MV-4-11 (cell line): ENCODE measurements at regions not wholly inside any gene's neighbourhood (a gene's known extent, or its start where the extent isn't known, plus 50 kb on each side); places are given as distances from the start of the nearest gene placed in this dataset.

Experiments
- DNase-seq: peaks from one replicate; lab custom pipeline; 2025; lab: John Stamatoyannopoulos, UW

DNA sequence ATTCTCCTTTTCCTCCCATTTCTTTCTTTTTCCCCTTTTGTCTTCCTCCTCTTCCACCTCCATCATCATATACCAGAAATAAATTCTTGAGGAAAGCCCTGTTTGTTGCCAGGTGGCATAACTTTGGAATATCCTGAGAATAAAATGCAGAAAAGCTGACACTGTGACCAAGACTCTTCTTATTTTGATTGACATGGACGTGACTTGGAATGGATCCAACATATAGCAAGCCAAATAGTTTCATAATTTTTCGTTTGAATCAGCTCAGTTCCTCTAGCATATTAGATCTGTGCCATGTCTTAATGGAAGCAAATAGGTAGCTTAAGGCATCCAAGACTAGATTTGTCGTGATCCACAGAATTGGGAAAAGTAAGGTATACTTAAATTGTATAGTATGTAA, 354.7 kb upstream of the FIGN start:
- DNase-seq: no peak

DNA sequence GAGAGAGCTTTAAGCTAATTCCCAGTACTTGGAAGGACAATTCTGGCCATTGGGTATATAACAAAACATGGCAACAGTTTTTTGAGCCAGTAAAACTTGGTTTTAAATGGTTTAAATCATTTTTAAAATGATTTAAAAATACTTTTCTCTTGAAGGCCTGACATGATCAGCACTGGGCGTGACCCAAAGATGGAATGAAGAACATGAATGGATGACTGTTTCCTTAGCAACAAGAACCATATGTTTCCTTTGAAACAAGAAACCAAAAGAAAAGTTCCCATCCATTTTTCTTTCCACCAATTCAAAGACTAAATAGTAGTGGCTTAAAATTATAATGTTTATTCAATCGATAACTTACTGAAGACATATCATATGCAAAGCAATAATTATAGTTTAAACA, 348.3 kb upstream of the FIGN start:
- no peak for DNase-seq

- no peak for DNase-seq
Measured at GRCh38 chr2:164080486-164080885, 344.7 kb upstream of the FIGN start.

- no peak for DNase-seq
Measured at GRCh38 chr2:164079258-164079657, 343.4 kb upstream of the FIGN start.

DNA sequence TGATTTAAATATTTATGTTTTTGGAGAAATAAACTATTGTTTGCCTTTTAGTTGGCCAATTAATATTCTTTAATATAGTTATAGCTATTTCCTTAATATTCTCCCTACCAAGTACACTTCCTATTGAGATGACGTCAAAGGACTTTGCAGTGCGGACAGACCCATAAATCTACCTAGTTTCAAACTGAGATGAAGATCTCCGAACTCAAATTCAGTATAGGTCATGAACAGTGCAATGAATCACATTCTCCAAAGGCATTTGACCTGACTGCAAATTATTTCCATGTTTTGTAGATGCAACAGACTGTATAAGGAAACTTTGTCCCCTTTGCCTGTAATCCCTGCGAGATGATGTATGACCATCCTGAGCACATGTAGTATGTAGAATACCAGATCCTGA, 342.6 kb upstream of the FIGN start:
- DNase-seq: no peak

DNA sequence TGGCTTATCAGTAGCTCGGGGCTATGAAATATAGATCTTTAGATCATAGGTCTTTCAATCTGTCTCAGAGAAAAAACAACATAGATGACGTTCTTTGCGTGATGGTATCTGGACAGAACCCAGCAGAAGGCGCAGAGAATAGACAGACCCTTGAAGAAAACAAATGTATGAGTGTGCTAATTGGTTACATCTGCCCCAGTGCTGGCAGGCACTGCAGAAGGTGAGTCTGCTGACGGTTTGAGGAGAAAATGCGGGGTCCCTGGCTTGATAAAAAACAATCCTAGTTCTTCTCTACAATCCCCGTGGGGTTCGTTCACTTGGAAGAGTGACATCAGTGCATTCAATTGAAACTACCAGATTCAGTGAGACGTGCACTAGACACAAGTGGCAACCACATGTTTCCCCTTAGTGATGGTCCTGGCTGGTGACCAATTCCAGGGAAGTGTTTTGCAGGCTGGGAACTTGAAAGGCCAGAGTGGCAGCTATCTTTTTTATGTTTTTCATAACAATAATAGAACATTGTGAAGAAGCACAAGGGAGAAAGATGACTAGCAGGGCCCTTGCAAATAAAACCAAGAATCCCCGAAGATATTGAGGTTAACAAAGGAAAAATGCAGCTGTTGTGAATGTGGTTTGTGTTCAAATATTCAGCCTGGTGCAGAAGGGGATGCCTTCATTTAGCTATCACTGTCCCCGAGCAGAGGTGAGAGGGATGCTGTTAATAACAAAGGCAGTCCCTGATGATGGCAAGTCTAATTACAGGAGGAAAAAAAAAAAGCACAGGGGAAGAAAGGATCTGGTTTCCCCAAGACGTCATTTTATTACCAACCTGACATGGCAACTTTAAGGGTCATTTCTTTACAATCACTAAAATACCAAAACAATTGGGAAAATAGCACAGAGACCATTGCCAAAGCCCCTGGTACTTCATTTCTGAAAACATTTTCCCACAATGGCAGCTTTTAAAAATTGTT, 337.6 kb upstream of the FIGN start:
- DNase-seq: no peak

- no peak for DNase-seq
Measured at GRCh38 chr2:164069540-164069939, 333.7 kb upstream of the FIGN start.

- no peak for DNase-seq
Measured at GRCh38 chr2:164068063-164068462, 332.3 kb upstream of the FIGN start.

GRCh38 chr2:164066095-164066494, 330.3 kb upstream of the FIGN start:
- no peak for DNase-seq

- DNase-seq: no peak
Measured at GRCh38 chr2:164065038-164065437, 329.2 kb upstream of the FIGN start.

DNA sequence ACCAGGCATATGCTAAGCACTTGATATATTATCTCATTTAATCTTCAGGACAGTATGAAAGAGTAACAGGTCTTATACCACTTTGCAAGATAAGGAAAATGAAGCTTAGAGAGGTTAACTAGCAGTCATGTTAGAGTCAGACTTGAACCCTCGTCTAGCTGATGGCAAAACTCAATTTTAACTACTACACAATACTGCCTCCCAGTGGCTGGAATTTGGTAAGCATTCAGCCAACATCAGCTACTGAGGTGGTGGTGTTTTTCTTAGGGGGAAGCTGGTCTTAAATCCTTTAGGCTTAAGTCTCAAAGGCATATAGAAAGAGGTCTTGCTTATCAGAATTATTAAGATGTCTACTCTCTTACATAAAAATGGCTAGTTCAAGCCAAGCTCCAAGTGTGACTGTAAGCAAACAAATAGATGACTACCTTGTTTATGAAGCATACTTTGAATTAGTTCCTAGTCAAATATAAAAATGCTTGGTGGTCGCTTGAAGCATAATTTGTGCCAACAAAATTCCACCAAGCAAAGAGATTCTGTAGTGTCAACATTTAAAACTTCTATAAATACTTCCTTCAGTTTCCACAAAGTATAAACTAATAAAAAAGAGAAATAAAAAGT, 325.4 kb upstream of the FIGN start:
- peak; percentile 7 for DNase-seq

DNA sequence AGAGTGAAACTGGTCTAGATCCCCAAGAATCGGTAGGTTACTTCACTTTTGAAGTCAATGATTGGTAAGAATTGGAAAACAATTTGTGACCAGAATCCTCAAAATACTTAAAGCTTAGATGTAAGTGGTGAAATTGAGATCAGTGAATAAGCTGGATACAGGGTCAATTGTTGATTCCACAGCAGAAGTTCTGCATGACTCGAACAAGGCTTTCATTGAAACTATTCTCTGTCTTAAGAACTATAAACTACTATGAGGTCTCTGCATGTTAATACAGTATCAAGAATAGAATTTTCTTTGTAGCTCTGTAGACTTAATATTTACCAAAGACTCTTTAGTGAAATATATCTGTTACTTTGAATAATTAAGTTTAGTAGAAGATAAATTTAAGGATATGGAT, 324.2 kb upstream of the FIGN start:
- no peak for DNase-seq

- DNase-seq: no peak
Measured at GRCh38 chr2:164055623-164056022, 319.8 kb upstream of the FIGN start.

GRCh38 chr2:164054651-164055050, 318.8 kb upstream of the FIGN start:
- DNase-seq: no peak

DNA sequence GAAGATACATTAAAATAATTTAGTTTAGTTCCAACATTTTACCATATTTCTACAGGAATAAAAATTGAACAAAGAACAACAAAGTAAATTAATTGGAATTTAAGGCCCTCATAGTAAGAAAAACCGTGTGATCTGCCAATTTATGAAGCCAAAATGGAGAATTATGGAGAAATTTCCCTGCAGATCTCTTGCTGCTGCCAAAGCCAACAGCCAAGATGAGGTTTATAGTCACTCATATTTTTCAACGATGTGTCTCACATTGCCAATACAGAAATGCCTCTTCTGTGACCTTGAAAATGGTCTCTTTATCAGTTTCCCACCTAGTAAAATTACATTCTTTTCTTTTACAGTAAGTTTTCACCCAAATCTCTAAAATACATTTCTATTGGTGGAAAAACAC, 317.2 kb upstream of the FIGN start:
- DNase-seq: no peak

DNA sequence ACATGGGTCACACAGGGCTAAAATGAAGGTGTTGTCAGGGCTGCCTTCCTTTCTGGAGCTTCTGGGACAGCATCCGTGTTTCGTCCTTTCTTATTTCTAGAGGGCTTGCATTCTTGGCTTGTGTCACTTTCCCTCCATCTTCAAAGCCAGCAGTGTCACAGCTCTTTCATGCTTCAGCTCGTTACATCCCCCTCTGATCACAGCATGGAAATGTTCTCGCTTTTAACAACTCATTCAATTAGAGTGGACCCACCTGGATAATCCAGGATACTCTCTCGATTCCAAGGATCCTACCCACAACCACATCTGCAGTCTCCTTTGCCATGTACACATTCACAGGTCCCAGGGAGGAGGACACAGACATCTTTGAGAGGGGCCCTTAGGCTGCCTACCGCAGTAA, 316.2 kb upstream of the FIGN start:
- no peak for DNase-seq

- DNase-seq: no peak
Measured at GRCh38 chr2:164048729-164049128, 312.9 kb upstream of the FIGN start.

GRCh38 chr2:164046040-164046439, 310.2 kb upstream of the FIGN start:
- DNase-seq: no peak

GRCh38 chr2:164044622-164045021, 308.8 kb upstream of the FIGN start:
- DNase-seq: no peak

DNA sequence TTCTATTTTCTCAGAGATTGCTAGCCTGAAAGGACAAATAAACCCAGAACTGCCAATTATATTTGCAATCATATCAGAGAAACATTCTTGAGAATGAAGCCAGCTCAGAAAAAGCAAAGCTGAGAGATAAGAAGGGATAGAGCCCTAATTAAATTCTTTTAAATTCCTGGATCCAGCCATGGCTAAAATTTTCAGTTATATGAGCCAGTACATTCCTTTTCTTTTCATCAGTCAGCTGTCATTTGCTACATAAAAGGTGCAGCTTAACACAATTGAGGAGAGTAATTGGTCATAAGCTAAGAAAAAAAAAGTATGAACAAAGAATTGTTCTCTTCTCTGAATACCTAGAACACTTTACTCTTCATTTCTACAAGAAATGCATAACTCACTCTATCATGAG, 303.5 kb upstream of the FIGN start:
- DNase-seq: no peak

DNA sequence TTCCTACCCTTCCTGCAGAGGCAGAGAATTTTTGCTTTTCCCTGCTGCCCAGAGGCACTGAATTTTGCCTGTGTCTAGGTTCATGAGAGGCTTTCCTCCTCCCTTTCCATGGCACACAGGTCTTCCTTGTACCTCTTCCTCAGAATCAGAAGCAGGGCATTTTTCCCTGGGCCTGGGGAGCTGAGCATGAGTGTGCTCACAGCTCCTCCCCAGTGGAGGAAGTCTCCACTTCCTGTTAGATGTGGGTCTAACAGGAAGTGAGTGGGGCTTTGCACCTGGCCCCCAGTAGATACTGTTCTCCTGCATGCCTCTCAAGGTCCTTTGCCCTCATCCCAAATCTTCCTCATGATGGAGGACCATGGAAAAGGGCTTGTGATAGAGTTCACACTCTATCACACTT, 297.2 kb upstream of the FIGN start:
- DNase-seq: no peak

DNA sequence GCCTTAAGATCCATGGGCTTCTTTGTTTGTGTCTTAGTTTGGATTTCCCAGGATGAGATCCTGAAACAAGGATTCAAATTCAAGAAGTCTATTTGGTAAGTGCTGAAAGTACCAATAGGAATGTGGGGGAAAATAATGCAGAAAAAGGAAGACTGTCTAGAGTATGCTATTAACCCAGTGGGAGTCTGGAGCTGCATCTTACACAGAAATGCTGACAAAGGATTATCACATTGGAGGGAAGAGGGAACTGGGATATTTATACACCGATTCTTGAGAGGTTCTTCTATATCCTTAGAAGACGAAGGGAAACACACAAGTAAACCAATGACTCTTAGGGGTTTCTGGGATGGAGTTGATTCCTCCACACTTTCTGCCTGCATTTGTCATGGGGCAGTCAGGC, 294.8 kb upstream of the FIGN start:
- no peak for DNase-seq

DNA sequence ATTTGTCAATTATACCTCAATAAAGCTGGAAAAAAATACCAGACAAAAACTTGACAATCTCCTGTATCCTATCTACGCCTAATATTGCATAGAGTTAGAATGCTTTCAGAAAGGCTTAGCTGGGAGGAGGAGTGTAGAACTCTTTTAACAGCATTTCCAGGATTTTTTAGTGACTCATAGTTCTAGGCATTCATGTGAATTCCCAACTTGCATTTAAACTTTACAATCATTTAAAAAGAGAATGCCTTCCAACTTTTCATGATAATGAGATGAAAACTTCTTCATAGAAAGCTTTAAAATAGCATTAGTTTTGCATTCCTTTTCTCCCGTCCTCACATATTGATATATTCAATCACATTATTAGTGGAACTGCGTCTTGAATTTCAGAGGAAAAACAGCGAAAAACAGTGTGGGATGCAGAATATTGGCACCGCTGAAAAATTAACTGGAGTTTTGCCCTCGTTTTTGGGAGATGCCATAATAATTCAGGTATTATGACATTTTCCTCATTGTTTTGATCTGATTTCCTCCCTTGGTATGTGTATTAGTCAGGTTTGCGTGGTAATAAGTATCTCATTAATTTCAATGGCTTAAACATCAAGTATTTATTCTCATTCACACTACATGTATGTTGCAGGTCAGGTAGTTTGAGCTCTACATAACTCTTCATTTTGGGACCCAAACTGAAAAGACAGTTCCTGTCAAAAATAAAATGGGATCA, 293.2 kb upstream of the FIGN start:
- no peak for DNase-seq
